BE2C (cell line): ENCODE measurements at regions not wholly inside any gene's neighbourhood (a gene's known extent, or its start where the extent isn't known, plus 50 kb on each side); places are given as distances from the start of the nearest gene placed in this dataset.

Experiments used
- DNase-seq: peaks from one replicate; pipeline ENCODE4 v3.0.0-alpha.2; 2020
- H3K27me3 ChIP-seq: fragments of 250-450 bp; sonication (Bioruptor Pico); 2 replicates; pipeline ENCODE4 v1.5.1; 2020; ENCODE audit warnings: mild to moderate bottlenecking
- H3K36me3 ChIP-seq: fragments of 250-450 bp; sonication (Bioruptor Pico); 2 replicates; pipeline ENCODE4 v1.5.1; 2020; ENCODE audit warnings: mild to moderate bottlenecking
- H3K4me1 ChIP-seq: fragments of 250-450 bp; sonication (Bioruptor Pico); 2 replicates; pipeline ENCODE4 v1.5.1; 2020
- H3K4me3 ChIP-seq: 2 replicates; pipeline ENCODE4 v1.5.1; 2011; ENCODE audit warnings: low read depth, low read length
- H3K9me3 ChIP-seq: fragments of 250-450 bp; sonication (Bioruptor Pico); 2 replicates; pipeline ENCODE4 v1.5.1; 2020
- TF ChIP-seq, protein P1 (sequence below): IDR thresholded peaks from 2 replicates; pipeline ENCODE4 v1.5.1; 2012; ENCODE audit warnings: mild to moderate bottlenecking, low read depth, low read length

DNA sequence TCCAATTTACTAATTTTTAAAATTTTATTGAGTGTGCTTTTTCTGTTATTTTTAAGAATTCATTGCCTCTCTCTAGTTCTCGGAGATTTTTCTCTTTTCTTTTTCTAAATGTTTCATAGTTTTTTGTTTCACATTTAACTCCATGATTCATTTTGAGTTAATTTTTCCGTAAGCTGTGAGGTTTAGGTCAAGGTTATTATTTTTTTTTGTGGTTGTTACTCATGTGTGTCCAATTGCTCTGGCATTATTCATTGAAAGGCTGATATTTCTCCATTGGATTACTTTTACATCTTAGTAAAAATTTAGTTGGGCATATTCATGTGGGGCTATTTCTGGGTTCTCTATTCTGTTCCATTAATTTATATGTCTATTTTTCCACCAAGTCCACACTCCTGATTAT lies 220.8 kb downstream of the MID1IP1 start:
- Histone ChIP-seq H3K36me3 (no peaks in the 10 kb centered on the region), H3K4me3 (no peak overlapping the region)

DNA sequence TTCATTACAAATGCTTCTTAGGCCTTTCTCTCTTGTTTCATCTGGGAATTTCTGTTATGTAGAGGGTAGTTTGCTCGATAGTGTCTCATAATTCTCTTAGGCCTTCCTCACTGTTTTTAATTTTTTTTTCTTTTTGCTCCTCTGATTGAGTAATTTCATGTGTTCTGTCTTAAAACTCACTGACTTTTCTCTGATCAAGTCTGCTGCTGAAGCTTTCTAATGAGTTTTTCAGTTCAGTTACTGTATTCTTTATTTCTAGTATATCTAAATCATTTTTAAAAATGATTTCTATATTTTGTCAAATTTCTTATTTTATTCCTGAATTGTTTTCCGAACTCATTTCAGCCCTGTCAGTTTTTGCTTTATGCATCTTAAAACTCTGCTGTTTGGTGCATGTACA lies 228.0 kb downstream of the MID1IP1 start:
- Histone ChIP-seq H3K36me3 (no peaks in the 10 kb centered on the region), H3K27me3 (no peaks in the 10 kb centered on the region), H3K4me3 (no peak overlapping the region), H3K9me3 (no peaks in the 10 kb centered on the region), H3K4me1 (no peaks in the 10 kb centered on the region)
- DNase-seq = no peak
- TF ChIP-seq, protein P1, sequence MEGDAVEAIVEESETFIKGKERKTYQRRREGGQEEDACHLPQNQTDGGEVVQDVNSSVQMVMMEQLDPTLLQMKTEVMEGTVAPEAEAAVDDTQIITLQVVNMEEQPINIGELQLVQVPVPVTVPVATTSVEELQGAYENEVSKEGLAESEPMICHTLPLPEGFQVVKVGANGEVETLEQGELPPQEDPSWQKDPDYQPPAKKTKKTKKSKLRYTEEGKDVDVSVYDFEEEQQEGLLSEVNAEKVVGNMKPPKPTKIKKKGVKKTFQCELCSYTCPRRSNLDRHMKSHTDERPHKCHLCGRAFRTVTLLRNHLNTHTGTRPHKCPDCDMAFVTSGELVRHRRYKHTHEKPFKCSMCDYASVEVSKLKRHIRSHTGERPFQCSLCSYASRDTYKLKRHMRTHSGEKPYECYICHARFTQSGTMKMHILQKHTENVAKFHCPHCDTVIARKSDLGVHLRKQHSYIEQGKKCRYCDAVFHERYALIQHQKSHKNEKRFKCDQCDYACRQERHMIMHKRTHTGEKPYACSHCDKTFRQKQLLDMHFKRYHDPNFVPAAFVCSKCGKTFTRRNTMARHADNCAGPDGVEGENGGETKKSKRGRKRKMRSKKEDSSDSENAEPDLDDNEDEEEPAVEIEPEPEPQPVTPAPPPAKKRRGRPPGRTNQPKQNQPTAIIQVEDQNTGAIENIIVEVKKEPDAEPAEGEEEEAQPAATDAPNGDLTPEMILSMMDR = no peak

More for the DNA sequence above, 220.8 kb downstream of the MID1IP1 start:
- H3K4me1 ChIP-seq = no peaks in the 10 kb centered on the region
- no peaks in the 10 kb centered on the region for H3K27me3 ChIP-seq
- no peak for DNase-seq
- TF ChIP-seq, protein P1 = no peak
- no peaks in the 10 kb centered on the region for H3K9me3 ChIP-seq

DNA sequence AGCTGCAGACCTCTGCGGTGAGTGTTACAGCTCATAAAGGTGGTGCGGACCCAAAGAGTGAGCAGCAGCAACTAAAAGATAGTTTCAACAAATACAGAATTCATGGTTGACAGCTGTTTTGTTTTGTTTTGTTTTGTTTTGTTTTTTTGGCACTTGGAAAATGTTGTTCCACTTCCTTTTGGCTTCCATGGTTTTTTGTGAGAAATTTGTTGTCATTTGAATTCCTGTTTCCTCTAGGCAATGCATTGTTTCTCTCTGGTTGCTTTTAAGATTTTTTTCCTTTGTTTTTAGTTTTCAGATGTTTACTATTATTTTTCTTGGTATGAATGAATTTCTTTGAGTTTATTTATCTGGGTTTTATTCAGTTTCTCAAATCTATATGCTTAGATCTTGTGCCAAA lies 229.4 kb downstream of the MID1IP1 start:
- H3K4me3 ChIP-seq = no peak overlapping the region
- no peaks in the 10 kb centered on the region for H3K27me3 ChIP-seq
- no peaks in the 10 kb centered on the region for H3K36me3 ChIP-seq
- no peaks in the 10 kb centered on the region for H3K9me3 ChIP-seq
- no peak for DNase-seq
- TF ChIP-seq, protein P1 = no peak
- H3K4me1 ChIP-seq = no peaks in the 10 kb centered on the region

DNA sequence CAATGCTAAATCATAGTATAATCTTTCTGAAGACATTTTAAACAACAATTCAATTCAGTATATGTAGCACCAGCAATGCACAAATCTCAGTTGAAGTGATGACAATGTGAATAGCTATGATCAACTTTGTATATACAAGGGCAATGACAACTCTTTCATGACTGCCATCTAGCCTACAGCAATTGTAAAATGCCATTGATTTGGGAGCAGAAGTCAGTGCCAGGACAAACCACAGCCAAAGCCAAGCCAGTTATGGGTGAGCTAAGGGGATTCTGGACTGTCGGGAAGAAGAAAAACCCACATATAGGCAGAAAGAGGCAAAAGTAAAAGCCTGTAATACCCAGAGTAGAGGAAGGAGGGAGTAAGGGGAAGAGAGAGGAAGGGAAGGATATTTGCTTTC lies 238.6 kb downstream of the MID1IP1 start:
- Histone ChIP-seq H3K9me3 (no peaks in the 10 kb centered on the region), H3K4me1 (no peaks in the 10 kb centered on the region), H3K4me3 (no peak overlapping the region), H3K36me3 (no peaks in the 10 kb centered on the region), H3K27me3 (no peaks in the 10 kb centered on the region)
- TF ChIP-seq, protein P1 = no peak
- no peak for DNase-seq

DNA sequence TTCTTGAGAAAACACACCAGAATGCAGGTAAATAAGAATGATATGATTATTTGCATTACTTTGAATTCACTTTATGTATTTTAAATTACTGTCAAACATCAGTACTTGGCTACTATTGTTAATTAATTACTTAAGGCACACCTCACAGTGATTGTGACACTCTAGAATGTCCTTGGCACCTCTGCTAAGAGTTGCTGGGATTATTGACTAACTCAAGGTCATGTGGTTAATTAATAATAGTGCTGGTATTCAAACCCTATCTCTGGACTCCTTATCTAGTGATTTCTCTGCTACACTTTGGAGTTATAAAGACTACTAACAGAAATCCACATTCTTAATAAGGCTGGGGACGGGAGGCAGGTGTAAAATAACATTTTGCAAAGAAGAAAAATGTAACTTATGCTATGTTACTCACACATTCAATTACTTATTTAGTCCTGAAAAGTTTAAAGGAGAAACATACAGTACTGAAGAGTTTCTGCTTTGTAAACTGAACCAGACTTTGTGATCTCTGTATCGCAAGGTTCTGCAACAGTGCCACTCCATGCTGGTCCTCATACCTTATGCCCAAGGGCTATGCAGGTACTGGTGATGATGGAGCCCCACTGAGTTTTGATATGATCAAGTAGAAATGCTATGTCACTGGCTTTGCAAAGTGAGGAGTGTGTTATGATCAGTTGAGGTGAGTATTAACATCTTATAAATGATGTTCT lies 242.7 kb downstream of the MID1IP1 start:
- no peaks in the 10 kb centered on the region for H3K4me1 ChIP-seq
- no peaks in the 10 kb centered on the region for H3K27me3 ChIP-seq
- H3K36me3 ChIP-seq = no peaks in the 10 kb centered on the region
- DNase-seq = no peak
- no peaks in the 10 kb centered on the region for H3K9me3 ChIP-seq
- TF ChIP-seq, protein P1 = no peak
- no peak overlapping the region for H3K4me3 ChIP-seq

DNA sequence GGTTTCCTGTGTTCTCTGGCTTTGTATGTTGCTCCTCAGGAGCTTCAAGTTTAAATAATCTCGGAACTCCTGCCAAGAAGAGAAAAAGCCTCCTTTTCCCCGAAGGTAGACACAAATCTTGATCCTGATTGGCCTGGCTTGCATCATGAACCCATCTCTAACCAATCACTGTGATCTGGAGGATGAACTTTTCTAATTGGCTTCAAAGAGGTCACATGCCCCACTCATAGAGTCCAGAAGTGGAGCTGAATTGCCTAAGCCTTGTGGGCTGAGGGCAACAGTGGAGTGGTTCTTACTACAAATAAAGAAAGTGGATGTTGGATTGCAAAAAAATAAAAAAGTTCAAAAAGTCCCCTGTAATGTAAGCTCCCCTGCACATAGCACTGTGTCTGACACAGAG lies 245.9 kb downstream of the MID1IP1 start:
- TF ChIP-seq, protein P1 = no peak
- no peaks in the 10 kb centered on the region for H3K36me3 ChIP-seq
- H3K27me3 ChIP-seq = no peaks in the 10 kb centered on the region
- H3K4me3 ChIP-seq = no peak overlapping the region
- H3K9me3 ChIP-seq = no peaks in the 10 kb centered on the region
- DNase-seq = no peak
- no peaks in the 10 kb centered on the region for H3K4me1 ChIP-seq
